ENCODE measurements at regions not wholly inside any gene's neighbourhood (a gene's known extent, or its start where the extent isn't known, plus 50 kb on each side); places are given as distances from the start of the nearest gene placed in this dataset.
"Not testable (repeated sequence)": the region's sequence is repeated elsewhere in the genome, so short reads cannot be mapped to it uniquely, and the experiment has no call there.

DNA sequence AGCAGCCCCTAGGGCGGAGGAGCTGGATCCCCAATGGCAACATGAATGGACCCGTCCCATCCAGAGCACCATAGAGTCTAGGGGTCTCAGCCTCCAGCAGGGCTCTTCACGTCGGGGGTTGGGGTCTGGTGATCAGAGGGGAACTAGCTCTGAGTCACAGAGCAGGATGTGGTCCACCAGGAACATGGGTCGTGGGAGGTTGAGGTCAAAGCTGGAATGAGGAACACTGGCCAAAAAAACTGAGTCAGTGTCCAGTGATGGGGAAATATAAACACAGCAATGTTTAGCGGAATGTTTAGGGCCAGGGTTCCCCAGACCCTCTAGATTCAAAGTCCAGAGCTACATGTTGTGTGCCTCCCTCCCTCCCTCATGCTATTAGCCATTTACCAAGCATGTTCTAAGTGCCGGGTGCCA is 79.1 kb upstream of the C16orf82 start:
- Mint-ChIP-seq H3K27ac (no peak overlapping the region), H3K27me3 (peaks cover 41 to 47% of the 10 kb centered on the region in 2 donors), H3K36me3 (ENCODE audit: insufficient read depth) (no peaks in the 10 kb centered on the region), H3K4me1 (ENCODE audit: low read depth in 2 of 2) (no peaks in the 10 kb centered on the region), H3K4me3 (no peak overlapping the region), H3K9me3 (no peaks in the 10 kb centered on the region)
- no peak for ATAC-seq (replicated peaks)
- DNase-seq = no peak

DNA sequence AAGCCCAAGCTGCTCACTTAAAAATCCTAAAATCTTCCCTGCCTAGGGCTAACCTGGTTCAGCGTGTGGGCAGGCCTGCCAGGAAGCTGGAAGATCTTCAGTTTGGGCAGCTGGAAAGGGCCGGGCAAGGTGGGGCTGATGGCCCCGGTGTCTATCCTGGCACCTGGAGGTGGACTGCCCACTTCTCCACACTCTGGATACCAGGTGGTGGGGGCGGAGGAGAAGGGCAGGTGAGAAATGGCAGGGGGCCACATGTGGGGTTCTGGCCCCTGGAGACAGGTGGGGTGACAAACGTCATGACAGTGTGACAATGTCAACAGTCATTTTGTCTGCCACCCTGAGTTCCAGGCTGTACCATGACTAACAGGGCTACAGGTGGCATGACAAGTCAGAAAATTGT is 78.5 kb upstream of the C16orf82 start:
- H3K9me3 Mint-ChIP-seq = no peaks in the 10 kb centered on the region
- no peaks in the 10 kb centered on the region for H3K36me3 Mint-ChIP-seq (ENCODE audit: insufficient read depth)
- peaks cover 39 to 49% of the 10 kb centered on the region in 2 donors for H3K27me3 Mint-ChIP-seq
- H3K4me1 Mint-ChIP-seq (ENCODE audit: low read depth in 2 of 2) = no peaks in the 10 kb centered on the region
- ATAC-seq (replicated peaks) (no peak), DNase-seq (no peak)
- H3K4me3 Mint-ChIP-seq = no peak overlapping the region
- H3K27ac Mint-ChIP-seq = no peak overlapping the region

DNA sequence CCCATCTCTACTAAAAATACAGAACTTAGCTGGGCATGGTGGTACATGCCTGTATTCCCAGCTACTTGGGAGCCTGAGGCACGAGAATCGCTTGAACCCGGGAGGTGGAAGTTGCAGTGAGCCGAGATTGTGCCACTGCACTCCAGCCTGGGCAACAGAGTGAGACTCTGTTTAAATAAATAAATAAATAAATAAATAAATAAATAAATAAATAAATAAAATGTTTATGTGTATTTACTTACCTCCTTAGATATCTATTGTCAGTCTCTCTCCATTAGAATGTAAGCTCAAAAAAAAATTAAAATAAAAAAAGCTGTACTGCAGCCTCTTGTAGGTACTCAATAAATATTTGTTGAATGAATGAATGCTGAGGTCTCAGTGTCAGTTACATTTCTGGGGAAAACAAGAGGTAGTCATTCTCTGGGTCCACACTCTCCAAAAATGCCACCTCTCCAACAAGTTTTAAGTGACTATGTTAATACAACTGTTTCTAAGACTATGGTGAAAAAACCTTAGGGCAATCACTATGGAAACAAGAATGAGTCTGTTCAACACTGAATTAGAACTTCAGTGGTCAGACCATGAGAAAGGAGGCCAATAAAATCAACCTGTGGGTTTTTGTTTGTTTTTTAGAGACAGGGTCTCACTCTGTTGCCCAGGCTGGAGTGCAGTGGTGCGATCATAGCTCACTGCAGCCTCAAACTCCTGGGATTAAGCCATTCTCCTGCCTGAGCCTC is 76.2 kb upstream of the C16orf82 start:
- H3K27me3 Mint-ChIP-seq = peaks cover 46 to 58% of the 10 kb centered on the region in 2 donors
- not testable (repeated sequence) for ATAC-seq (replicated peaks)

DNA sequence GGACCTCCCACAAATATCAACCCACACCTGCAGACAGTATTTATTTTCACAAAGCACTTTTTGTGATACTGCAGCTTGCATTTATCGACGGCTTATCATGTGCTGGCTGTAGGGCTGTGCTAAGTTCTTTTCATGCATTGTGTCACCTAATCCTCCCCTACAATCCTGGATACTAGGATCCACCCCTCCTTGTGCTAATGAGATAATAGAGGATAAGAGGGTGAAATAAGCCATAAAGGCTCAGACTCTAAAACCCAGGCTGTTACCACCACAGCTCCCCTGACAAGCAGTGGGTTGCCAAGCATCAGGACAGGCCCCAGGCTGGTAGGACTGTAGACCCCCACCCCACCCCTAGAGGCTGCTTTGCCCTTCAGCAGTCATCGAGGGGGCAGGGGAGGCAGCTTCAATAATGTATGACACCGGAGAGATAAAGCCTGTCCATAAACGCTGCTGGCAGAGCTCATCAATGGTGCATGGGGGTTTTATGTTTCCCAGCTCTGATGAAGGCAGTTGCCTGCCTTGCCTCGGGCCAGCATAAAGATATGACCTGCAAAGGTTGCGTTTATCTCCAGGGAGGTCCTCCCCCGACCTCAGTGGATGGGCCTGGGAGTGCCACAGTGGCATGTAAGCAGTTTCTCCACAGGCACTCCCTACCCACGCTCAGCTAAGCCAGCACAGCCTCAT is 73.9 kb upstream of the C16orf82 start:
- Mint-ChIP-seq H3K4me1 (ENCODE audit: low read depth in 2 of 2) (no peaks in the 10 kb centered on the region), H3K4me3 (no peak overlapping the region), H3K36me3 (ENCODE audit: insufficient read depth) (no peaks in the 10 kb centered on the region), H3K27me3 (peaks cover 38 to 58% of the 10 kb centered on the region in 2 donors), H3K27ac (no peak overlapping the region), H3K9me3 (no peaks in the 10 kb centered on the region)
- ATAC-seq (replicated peaks) (no peak), DNase-seq (no peak)

More for the DNA sequence above, 76.2 kb upstream of the C16orf82 start:
- H3K9me3 Mint-ChIP-seq; DNase-seq; H3K36me3 Mint-ChIP-seq (ENCODE audit: insufficient read depth); H3K27ac Mint-ChIP-seq; H3K4me1 Mint-ChIP-seq (ENCODE audit: low read depth in 2 of 2); H3K4me3 Mint-ChIP-seq: not testable (repeated sequence)

DNA sequence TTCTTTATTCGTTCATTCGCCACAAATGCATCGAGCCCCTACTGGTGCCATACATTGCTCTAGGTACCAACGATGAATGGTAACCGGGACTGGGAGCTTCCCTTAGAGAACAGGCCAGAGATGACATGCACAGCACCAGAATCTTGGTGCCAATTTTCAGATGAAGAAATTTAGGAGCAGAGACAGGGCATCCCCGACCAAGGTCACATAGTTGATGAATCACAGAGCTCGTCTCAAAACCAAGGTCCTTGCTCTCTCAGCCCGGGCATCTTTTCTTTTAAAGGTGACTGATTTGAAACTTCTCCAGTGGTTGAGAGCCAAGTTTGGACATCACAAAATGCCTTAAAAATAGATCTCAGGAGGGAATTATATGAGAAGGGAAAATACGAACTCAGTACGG is 73.2 kb upstream of the C16orf82 start:
- Mint-ChIP-seq H3K4me1 (ENCODE audit: low read depth in 2 of 2) (no peaks in the 10 kb centered on the region), H3K36me3 (ENCODE audit: insufficient read depth) (no peaks in the 10 kb centered on the region), H3K27me3 (peaks cover 41 to 60% of the 10 kb centered on the region in 2 donors), H3K9me3 (no peaks in the 10 kb centered on the region), H3K27ac (no peak overlapping the region), H3K4me3 (no peak overlapping the region)
- no peak for ATAC-seq (replicated peaks)
- DNase-seq = no peak

GRCh38 chr16:26993963-26994362 is 72.8 kb upstream of the C16orf82 start:
- Mint-ChIP-seq H3K4me1 (ENCODE audit: low read depth in 2 of 2) (no peaks in the 10 kb centered on the region), H3K27ac (no peak overlapping the region), H3K36me3 (ENCODE audit: insufficient read depth) (no peaks in the 10 kb centered on the region), H3K27me3 (peaks cover 46 to 64% of the 10 kb centered on the region in 2 donors), H3K4me3 (no peak overlapping the region), H3K9me3 (no peaks in the 10 kb centered on the region)
- no peak for ATAC-seq (replicated peaks)
- no peak for DNase-seq

DNA sequence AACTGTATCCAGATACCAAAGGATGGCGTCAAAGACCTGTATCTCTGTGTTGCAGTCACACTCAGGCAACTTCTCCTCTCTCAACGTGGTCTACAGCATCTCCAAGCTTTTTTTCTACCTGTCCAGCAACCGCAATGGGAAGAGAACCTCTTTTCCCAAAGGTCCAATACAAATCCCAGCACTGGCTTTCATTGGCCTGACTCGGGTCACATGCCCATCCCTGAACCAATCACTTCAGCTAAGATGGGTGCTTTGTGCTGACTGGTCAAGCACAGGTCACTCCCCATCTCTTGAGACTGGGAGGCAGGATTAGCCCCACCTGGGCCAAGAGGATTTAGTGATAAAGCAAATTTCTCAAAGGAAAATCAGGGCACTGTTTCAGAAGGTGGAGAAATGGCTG is 71.2 kb upstream of the C16orf82 start:
- ATAC-seq (replicated peaks) (no peak), DNase-seq (no peak)
- Mint-ChIP-seq H3K27me3 (peaks cover 55 to 80% of the 10 kb centered on the region in 2 donors), H3K27ac (no peak overlapping the region), H3K4me3 (no peak overlapping the region), H3K36me3 (ENCODE audit: insufficient read depth) (no peaks in the 10 kb centered on the region), H3K9me3 (no peaks in the 10 kb centered on the region), H3K4me1 (ENCODE audit: low read depth in 2 of 2) (no peaks in the 10 kb centered on the region)

DNA sequence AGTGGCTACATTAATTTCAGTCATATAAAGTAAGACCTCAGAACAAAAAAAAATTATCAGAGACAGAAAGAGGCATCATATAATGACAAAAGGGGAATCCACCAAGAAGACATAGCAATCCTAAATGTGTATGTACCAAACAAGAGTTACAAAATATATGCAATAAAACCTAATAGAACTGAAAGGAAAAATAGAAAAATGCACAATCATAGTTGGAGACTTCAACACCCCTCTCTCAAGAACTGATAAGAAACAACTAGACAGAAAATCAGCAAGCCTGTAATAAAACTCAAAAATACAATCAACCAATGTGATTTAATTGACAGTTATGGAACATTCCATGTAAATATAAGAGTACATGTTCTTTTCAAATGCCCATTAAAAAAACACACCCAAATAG is 61.3 kb upstream of the C16orf82 start:
- ATAC-seq (replicated peaks) = no peak
- no peak for DNase-seq
- H3K9me3 Mint-ChIP-seq = no peaks in the 10 kb centered on the region
- no peak overlapping the region for H3K4me3 Mint-ChIP-seq
- no peak overlapping the region for H3K27ac Mint-ChIP-seq
- no peaks in the 10 kb centered on the region for H3K36me3 Mint-ChIP-seq (ENCODE audit: insufficient read depth)
- H3K27me3 Mint-ChIP-seq = peaks cover 55 to 58% of the 10 kb centered on the region in 2 donors
- H3K4me1 Mint-ChIP-seq (ENCODE audit: low read depth in 2 of 2) = no peaks in the 10 kb centered on the region

Measured in effector memory CD8-positive, alpha-beta T cell (primary cell).